ENCODE measurements at regions not wholly inside any gene's neighbourhood (a gene's known extent, or its start where the extent isn't known, plus 50 kb on each side); places are given as distances from the start of the nearest gene placed in this dataset.

- Histone ChIP-seq H3K27ac (no peak overlapping the region), H3K4me3 (no peak overlapping the region)
- DNase-seq (ENCODE audit: low spot score), result no peak
- no peak for TF ChIP-seq CTCF (IDR thresholded peaks at IDR 0.05)
These were observed 109.6 kb upstream of the SEMA6D start for GRCh38 chr15:47607695-47608094.

- H3K27ac ChIP-seq, result no peak overlapping the region
- TF ChIP-seq CTCF (IDR thresholded peaks at IDR 0.05), result no peak
- no peak for DNase-seq (ENCODE audit: low spot score)
- no peak overlapping the region for H3K4me3 ChIP-seq
These were observed 107.6 kb upstream of the SEMA6D start for GRCh38 chr15:47609693-47610092.

DNA sequence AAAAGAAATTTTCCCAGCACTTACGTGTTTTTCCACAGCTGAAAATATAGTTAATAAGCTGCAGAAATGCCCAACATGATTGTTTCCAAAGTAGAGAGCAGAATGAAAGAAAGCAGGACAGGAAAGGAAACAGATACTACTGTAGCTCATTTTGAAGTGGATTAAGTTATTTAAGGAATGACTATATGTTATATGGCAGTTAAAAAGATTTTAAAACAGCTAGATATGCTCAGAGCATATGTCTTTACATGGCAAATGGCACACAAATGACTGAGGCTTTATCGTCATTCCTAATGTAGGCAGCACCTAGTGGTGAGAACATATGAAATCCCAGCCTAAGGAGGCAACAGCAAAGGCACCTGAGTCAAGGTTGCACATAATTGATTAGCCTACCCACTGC, 106.6 kb upstream of the SEMA6D start:
- DNase-seq (ENCODE audit: low spot score), result no peak
- no peak overlapping the region for H3K4me3 ChIP-seq
- no peak overlapping the region for H3K27ac ChIP-seq
- no peak for TF ChIP-seq CTCF (IDR thresholded peaks at IDR 0.05)

DNA sequence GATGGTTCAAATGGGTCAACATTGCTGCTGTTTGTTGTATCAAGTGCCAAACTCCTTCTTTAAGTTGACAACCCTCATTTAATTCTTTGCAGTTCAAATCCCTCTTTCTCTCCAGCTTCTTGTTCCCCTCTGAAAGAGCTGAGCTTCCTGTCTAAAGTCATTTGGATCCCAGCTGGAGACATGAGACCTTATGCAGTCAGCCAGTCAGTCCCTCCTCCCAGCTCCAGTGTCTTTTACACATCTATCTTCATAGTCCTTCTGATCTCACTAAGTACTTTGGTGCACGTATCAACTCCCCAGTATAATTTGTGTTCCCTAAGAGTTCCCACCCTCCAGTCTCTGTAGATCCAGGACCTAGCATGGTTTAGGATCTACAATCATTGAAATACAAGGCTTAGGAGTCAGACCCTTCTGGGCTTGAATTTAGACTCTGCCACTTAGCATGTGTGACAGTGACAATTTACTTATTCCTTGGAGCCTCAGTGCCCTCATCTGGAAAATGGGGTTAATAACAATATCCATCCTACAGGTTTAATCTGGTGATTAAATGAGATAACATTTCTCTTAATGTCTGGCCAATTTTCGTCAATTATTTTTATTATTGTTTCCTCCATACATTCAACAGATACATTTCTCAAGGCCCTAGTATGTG, 102.8 kb upstream of the SEMA6D start:
- Histone ChIP-seq H3K27ac (no peak overlapping the region), H3K4me3 (no peak overlapping the region)
- no peak for TF ChIP-seq CTCF (IDR thresholded peaks at IDR 0.05)
- DNase-seq (ENCODE audit: low spot score), result no peak

DNA sequence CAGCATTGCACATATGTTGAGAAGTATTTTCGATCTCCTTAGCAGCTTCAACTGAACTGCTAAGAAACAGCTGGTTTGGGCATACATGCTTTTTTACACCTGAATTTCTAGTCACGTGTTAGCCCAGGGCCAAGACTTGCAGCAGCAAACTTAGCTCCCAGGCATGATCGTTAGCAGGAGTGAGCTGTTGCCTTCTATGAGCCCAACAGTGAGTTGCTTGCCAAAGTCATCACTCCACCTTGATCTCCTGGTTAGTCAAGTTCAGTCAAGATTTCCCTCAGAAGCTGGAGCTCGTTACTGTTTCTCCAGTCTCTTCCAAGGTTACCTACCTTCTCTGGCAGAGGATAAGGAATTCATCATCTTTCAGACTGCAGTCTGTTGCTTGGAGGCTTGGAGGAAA, 100.4 kb upstream of the SEMA6D start:
- Histone ChIP-seq H3K4me3 (no peak overlapping the region), H3K27ac (no peak overlapping the region)
- no peak for TF ChIP-seq CTCF (IDR thresholded peaks at IDR 0.05)
- DNase-seq (ENCODE audit: low spot score), result no peak

DNA sequence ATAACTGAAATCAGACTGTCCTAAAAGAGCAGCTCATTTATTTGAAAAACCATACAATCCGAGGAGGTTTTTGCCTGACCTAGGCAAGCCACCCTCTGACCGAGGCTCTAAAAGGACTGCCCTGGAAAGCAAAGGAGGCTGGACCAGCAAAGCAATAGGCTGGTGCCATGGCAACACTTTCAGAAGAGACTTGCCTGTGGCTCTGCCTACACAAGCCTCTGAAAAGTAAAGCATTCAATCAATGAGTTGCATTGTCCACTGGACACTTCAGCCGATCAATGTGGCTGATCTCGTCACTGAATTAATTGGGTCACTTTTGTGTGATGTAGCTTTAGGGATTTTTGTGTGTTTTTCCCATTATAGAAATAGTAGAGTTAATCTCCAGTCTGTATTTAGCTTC, 99.1 kb upstream of the SEMA6D start:
- TF ChIP-seq CTCF (IDR thresholded peaks at IDR 0.05), result no peak
- no peak for DNase-seq (ENCODE audit: low spot score)
- no peak overlapping the region for H3K4me3 ChIP-seq
- H3K27ac ChIP-seq, result no peak overlapping the region

DNA sequence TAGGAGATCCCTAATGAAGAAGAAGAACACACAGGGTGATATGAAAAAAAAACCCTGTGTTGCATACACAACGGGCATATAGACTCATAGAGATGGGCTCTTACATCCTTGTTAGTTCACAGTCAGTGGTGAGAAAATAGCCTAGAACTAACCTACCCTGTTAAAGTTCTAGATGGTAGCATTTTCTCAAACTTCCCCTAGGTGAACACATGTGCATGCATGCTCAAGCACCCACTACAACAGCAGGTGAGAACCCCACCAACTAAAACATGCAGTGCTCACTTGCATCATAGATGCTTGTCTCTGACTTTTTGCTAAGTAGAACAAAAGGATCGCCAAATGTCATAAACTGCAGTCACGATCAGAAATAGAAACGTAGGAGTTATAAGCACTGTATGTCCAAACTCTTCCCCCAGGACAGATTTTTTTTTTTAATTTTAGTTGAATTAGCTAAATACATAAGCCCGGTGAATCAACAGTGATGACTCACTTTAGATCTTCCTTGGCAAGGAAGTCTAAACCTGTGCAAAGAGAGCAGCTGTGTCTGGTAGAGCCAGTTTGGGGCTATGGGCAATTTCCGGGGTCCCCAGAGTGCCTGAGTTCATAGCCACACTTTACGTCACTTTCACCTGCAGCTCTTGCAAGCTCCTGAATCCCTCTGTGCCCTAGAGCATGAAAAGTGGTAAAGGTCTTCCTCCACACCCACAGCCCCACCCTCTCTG, 96.2 kb upstream of the SEMA6D start:
- no peak for DNase-seq (ENCODE audit: low spot score)
- Histone ChIP-seq H3K4me3 (no peak overlapping the region), H3K27ac (no peak overlapping the region)
- TF ChIP-seq CTCF (IDR thresholded peaks at IDR 0.05), result no peak

Measured in coronary artery (tissue), 2 donors.